ENCODE measurements at regions not wholly inside any gene's neighbourhood (a gene's known extent, or its start where the extent isn't known, plus 50 kb on each side); places are given as distances from the start of the nearest gene placed in this dataset.

DNA sequence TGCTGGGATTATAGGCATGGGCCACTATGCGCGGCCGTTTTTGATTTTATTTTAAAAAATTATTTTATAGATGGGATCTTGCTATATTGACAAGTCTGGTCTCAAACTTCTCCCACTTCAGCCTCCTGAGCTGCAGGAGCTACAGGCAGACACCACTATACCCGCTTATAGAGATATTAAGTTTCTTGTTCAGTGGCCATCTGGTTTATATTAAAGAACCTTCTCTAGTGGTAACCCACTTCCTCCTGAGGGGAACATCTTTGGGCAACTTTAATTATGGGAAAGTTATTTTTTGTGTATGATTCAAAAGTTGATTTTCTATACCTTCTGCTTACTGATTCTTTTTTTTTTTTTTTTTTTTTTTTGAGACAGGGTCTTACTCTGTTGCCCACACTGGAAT lies 172.7 kb downstream of the KLF5 start:
- no peaks in the 10 kb centered on the region for H3K27me3 Mint-ChIP-seq (ENCODE audit: low read depth)
- no peaks in the 10 kb centered on the region for H3K36me3 Mint-ChIP-seq
- no peak overlapping the region for H3K27ac Mint-ChIP-seq
- no peak for DNase-seq (ENCODE audit: low spot score)
- no peak for TF ChIP-seq ZNF232 (CRISPR knock-in tag; IDR thresholded peaks at IDR 0.05)
- TF ChIP-seq, protein P1, sequence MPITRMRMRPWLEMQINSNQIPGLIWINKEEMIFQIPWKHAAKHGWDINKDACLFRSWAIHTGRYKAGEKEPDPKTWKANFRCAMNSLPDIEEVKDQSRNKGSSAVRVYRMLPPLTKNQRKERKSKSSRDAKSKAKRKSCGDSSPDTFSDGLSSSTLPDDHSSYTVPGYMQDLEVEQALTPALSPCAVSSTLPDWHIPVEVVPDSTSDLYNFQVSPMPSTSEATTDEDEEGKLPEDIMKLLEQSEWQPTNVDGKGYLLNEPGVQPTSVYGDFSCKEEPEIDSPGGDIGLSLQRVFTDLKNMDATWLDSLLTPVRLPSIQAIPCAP (CRISPR knock-in tag; IDR thresholded peaks at IDR 0.05), result no peak
- TF ChIP-seq, protein P2, sequence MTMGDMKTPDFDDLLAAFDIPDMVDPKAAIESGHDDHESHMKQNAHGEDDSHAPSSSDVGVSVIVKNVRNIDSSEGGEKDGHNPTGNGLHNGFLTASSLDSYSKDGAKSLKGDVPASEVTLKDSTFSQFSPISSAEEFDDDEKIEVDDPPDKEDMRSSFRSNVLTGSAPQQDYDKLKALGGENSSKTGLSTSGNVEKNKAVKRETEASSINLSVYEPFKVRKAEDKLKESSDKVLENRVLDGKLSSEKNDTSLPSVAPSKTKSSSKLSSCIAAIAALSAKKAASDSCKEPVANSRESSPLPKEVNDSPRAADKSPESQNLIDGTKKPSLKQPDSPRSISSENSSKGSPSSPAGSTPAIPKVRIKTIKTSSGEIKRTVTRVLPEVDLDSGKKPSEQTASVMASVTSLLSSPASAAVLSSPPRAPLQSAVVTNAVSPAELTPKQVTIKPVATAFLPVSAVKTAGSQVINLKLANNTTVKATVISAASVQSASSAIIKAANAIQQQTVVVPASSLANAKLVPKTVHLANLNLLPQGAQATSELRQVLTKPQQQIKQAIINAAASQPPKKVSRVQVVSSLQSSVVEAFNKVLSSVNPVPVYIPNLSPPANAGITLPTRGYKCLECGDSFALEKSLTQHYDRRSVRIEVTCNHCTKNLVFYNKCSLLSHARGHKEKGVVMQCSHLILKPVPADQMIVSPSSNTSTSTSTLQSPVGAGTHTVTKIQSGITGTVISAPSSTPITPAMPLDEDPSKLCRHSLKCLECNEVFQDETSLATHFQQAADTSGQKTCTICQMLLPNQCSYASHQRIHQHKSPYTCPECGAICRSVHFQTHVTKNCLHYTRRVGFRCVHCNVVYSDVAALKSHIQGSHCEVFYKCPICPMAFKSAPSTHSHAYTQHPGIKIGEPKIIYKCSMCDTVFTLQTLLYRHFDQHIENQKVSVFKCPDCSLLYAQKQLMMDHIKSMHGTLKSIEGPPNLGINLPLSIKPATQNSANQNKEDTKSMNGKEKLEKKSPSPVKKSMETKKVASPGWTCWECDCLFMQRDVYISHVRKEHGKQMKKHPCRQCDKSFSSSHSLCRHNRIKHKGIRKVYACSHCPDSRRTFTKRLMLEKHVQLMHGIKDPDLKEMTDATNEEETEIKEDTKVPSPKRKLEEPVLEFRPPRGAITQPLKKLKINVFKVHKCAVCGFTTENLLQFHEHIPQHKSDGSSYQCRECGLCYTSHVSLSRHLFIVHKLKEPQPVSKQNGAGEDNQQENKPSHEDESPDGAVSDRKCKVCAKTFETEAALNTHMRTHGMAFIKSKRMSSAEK (CRISPR knock-in tag; IDR thresholded peaks at IDR 0.05; ENCODE audit: borderline replicate concordance), result no peak
- TF ChIP-seq SOX15 (CRISPR knock-in tag; IDR thresholded peaks at IDR 0.05), result no peak
- TF ChIP-seq KAT7 (CRISPR knock-in tag; IDR thresholded peaks at IDR 0.05; ENCODE audit: borderline replicate concordance), result no peak
- TF ChIP-seq, protein P3, sequence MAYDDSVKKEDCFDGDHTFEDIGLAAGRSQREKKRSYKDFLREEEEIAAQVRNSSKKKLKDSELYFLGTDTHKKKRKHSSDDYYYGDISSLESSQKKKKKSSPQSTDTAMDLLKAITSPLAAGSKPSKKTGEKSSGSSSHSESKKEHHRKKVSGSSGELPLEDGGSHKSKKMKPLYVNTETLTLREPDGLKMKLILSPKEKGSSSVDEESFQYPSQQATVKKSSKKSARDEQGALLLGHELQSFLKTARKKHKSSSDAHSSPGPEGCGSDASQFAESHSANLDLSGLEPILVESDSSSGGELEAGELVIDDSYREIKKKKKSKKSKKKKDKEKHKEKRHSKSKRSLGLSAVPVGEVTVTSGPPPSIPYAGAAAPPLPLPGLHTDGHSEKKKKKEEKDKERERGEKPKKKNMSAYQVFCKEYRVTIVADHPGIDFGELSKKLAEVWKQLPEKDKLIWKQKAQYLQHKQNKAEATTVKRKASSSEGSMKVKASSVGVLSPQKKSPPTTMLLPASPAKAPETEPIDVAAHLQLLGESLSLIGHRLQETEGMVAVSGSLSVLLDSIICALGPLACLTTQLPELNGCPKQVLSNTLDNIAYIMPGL (CRISPR knock-in tag; IDR thresholded peaks at IDR 0.05), result no peak
- TF ChIP-seq RORB (CRISPR knock-in tag; IDR thresholded peaks at IDR 0.05), result no peak
- TF ChIP-seq, protein P4, sequence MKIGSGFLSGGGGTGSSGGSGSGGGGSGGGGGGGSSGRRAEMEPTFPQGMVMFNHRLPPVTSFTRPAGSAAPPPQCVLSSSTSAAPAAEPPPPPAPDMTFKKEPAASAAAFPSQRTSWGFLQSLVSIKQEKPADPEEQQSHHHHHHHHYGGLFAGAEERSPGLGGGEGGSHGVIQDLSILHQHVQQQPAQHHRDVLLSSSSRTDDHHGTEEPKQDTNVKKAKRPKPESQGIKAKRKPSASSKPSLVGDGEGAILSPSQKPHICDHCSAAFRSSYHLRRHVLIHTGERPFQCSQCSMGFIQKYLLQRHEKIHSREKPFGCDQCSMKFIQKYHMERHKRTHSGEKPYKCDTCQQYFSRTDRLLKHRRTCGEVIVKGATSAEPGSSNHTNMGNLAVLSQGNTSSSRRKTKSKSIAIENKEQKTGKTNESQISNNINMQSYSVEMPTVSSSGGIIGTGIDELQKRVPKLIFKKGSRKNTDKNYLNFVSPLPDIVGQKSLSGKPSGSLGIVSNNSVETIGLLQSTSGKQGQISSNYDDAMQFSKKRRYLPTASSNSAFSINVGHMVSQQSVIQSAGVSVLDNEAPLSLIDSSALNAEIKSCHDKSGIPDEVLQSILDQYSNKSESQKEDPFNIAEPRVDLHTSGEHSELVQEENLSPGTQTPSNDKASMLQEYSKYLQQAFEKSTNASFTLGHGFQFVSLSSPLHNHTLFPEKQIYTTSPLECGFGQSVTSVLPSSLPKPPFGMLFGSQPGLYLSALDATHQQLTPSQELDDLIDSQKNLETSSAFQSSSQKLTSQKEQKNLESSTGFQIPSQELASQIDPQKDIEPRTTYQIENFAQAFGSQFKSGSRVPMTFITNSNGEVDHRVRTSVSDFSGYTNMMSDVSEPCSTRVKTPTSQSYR (CRISPR knock-in tag; IDR thresholded peaks at IDR 0.05), result no peak
- TF ChIP-seq ZNF396 (CRISPR knock-in tag; IDR thresholded peaks at IDR 0.05; ENCODE audit: borderline replicate concordance), result no peak
- no peak for TF ChIP-seq SMAD3 (CRISPR knock-in tag; IDR thresholded peaks at IDR 0.05; ENCODE audit: borderline replicate concordance)
- TF ChIP-seq, protein P5, sequence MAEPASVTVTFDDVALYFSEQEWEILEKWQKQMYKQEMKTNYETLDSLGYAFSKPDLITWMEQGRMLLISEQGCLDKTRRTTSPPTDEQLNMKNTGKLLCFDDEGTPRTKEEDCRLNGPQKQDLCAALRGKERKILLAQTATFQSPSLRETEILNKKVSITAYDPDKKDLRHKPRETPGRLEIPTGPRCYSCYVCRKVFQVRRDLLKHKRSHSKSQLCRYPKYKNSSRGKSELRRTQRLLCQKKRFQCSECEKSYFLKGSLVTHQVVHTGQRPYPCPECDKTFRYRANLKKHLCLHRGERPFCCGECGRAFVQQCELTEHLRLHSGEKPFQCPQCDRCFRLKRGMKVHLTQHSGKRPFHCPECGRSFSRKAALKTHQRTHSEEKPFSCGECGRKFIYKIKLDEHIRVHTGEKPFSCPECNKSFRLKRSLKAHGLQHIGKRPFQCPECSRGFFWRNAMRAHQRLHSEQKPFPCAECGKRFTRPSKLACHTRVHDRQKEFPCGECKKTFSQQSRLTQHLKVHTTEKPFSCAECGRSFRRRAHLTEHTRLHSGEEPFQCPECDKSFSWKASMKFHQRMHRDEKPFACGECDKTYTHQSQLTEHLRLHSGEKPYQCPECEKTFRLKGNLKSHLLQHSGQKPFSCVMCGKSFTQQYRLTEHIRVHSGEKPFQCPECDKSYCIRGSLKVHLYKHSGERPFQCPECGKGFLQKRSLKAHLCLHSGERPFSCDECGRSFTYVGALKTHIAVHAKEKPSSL (CRISPR knock-in tag; conservative IDR thresholded peaks at IDR 0.05), result no peak
- no peak for TF ChIP-seq ZNF423 (CRISPR knock-in tag; IDR thresholded peaks at IDR 0.05)
- TF ChIP-seq, protein P6, sequence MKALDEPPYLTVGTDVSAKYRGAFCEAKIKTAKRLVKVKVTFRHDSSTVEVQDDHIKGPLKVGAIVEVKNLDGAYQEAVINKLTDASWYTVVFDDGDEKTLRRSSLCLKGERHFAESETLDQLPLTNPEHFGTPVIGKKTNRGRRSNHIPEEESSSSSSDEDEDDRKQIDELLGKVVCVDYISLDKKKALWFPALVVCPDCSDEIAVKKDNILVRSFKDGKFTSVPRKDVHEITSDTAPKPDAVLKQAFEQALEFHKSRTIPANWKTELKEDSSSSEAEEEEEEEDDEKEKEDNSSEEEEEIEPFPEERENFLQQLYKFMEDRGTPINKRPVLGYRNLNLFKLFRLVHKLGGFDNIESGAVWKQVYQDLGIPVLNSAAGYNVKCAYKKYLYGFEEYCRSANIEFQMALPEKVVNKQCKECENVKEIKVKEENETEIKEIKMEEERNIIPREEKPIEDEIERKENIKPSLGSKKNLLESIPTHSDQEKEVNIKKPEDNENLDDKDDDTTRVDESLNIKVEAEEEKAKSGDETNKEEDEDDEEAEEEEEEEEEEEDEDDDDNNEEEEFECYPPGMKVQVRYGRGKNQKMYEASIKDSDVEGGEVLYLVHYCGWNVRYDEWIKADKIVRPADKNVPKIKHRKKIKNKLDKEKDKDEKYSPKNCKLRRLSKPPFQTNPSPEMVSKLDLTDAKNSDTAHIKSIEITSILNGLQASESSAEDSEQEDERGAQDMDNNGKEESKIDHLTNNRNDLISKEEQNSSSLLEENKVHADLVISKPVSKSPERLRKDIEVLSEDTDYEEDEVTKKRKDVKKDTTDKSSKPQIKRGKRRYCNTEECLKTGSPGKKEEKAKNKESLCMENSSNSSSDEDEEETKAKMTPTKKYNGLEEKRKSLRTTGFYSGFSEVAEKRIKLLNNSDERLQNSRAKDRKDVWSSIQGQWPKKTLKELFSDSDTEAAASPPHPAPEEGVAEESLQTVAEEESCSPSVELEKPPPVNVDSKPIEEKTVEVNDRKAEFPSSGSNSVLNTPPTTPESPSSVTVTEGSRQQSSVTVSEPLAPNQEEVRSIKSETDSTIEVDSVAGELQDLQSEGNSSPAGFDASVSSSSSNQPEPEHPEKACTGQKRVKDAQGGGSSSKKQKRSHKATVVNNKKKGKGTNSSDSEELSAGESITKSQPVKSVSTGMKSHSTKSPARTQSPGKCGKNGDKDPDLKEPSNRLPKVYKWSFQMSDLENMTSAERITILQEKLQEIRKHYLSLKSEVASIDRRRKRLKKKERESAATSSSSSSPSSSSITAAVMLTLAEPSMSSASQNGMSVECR (CRISPR knock-in tag; IDR thresholded peaks at IDR 0.05; ENCODE audit: borderline replicate concordance), result no peak
- TF ChIP-seq CBFB (CRISPR knock-in tag; IDR thresholded peaks at IDR 0.05; ENCODE audit: low read depth), result no peak
- TF ChIP-seq ELF4 (CRISPR knock-in tag; IDR thresholded peaks at IDR 0.05; ENCODE audit: low read depth), result no peak
- no peak for TF ChIP-seq SMAD4 (CRISPR knock-in tag; IDR thresholded peaks at IDR 0.05)
- no peak for TF ChIP-seq NFATC4 (CRISPR knock-in tag; IDR thresholded peaks at IDR 0.05)
- TF ChIP-seq, protein P7, sequence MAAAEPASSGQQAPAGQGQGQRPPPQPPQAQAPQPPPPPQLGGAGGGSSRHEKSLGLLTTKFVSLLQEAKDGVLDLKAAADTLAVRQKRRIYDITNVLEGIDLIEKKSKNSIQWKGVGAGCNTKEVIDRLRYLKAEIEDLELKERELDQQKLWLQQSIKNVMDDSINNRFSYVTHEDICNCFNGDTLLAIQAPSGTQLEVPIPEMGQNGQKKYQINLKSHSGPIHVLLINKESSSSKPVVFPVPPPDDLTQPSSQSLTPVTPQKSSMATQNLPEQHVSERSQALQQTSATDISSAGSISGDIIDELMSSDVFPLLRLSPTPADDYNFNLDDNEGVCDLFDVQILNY (CRISPR knock-in tag; IDR thresholded peaks at IDR 0.05), result no peak
- H3K4me1 Mint-ChIP-seq, result no peaks in the 10 kb centered on the region
- ChIA-PET CTCF (interaction anchor here (0.6 kb wide), 1 partner anchor 172 kb away, joined by 4 read pairs; no protein-coding TSS in a partner anchor), POLR2A (no interaction called here)
- H3K9me3 Mint-ChIP-seq, result no peaks in the 10 kb centered on the region; the same call in 1 of the 2 replicates
- ATAC-seq, result no peak
- no peak overlapping the region for H3K4me3 Mint-ChIP-seq

Data from WTC11 (cell line).